GM21529 (cell line): ENCODE measurements at regions not wholly inside any gene's neighbourhood (a gene's known extent, or its start where the extent isn't known, plus 50 kb on each side); places are given as distances from the start of the nearest gene placed in this dataset.

Experiments
- ATAC-seq: cut with Tn5 transposase; IDR thresholded peaks from one replicate; pipeline ENCODE4 v1.9.1; 2021; ENCODE audit not compliant: unreplicated experiment

- ATAC-seq, result no peak
These were observed 460.0 kb downstream of the FUT8 start for GRCh38 chr14:65872536-65872935.

- no peak for ATAC-seq
These were observed 464.6 kb downstream of the FUT8 start for GRCh38 chr14:65877166-65877565.

GRCh38 chr14:65877624-65878023, 465.1 kb downstream of the FUT8 start:
- ATAC-seq, result no peak

GRCh38 chr14:65878586-65878985, 466.1 kb downstream of the FUT8 start:
- ATAC-seq, result no peak

- ATAC-seq, result no peak
These were observed 466.9 kb downstream of the FUT8 start for GRCh38 chr14:65879248-65880009.

- ATAC-seq, result no peak
These were observed 468.0 kb downstream of the FUT8 start for GRCh38 chr14:65880507-65880906.

- ATAC-seq, result no peak
These were observed 469.1 kb downstream of the FUT8 start for GRCh38 chr14:65881642-65882041.

- no peak for ATAC-seq
These were observed 476.1 kb downstream of the FUT8 start for GRCh38 chr14:65888677-65889076.

- no peak for ATAC-seq
These were observed 479.8 kb downstream of the FUT8 start for GRCh38 chr14:65892315-65892714.

GRCh38 chr14:65900164-65900563, 487.6 kb downstream of the FUT8 start:
- ATAC-seq, result no peak

GRCh38 chr14:65901595-65901994, 489.1 kb downstream of the FUT8 start:
- no peak for ATAC-seq

- ATAC-seq, result no peak
These were observed 492.5 kb downstream of the FUT8 start for GRCh38 chr14:65904988-65905387.

- ATAC-seq, result no peak
These were observed 493.8 kb downstream of the FUT8 start for GRCh38 chr14:65906344-65906743.

GRCh38 chr14:65906948-65907347, 494.4 kb downstream of the FUT8 start:
- ATAC-seq, result no peak

- no peak for ATAC-seq
These were observed 497.7 kb downstream of the FUT8 start for GRCh38 chr14:65910108-65910786.

- ATAC-seq, result no peak
These were observed 502.6 kb downstream of the FUT8 start for GRCh38 chr14:65915125-65915524.

GRCh38 chr14:65916055-65916454, 503.5 kb downstream of the FUT8 start:
- ATAC-seq, result no peak

- ATAC-seq, result no peak
These were observed 508.5 kb downstream of the FUT8 start for GRCh38 chr14:65920996-65921395.

GRCh38 chr14:65922142-65922541, 509.6 kb downstream of the FUT8 start:
- ATAC-seq, result no peak

GRCh38 chr14:65926504-65926903, 514.0 kb downstream of the FUT8 start:
- ATAC-seq, result no peak

GRCh38 chr14:65926935-65927700, 514.6 kb downstream of the FUT8 start:
- ATAC-seq, result no peak

GRCh38 chr14:65927931-65928356, 515.4 kb downstream of the FUT8 start:
- ATAC-seq, result no peak
